Epithelial cell of proximal tubule (primary cell): ENCODE measurements at regions not wholly inside any gene's neighbourhood (a gene's known extent, or its start where the extent isn't known, plus 50 kb on each side); places are given as distances from the start of the nearest gene placed in this dataset.

ENCODE experiments used
- DNase-seq: peaks from one replicate; pipeline ENCODE4 v3.0.0-alpha.2; 2011; ENCODE audit warnings: low read depth
- H3K4me3 ChIP-seq: 2 replicates; pipeline ENCODE4 v1.5.1; 2011; ENCODE audit warnings: low read depth, mild to moderate bottlenecking, low read length
- CTCF ChIP-seq: conservative IDR thresholded peaks from 2 replicates; pipeline ENCODE4 v1.5.1; 2012; ENCODE audit warnings: low read depth, mild to moderate bottlenecking, low read length

GRCh38 chr11:112847568-112847967 lies 113.7 kb upstream of the NCAM1 start:
- H3K4me3 ChIP-seq = no peak overlapping the region
- no peak for TF ChIP-seq CTCF
- no peak for DNase-seq

- TF ChIP-seq CTCF = no peak
- no peak overlapping the region for H3K4me3 ChIP-seq
- DNase-seq = peak; percentile 62
Measured at GRCh38 chr11:112852143-112852866, 108.9 kb upstream of the NCAM1 start.

GRCh38 chr11:112856133-112856532 lies 105.1 kb upstream of the NCAM1 start:
- DNase-seq = no peak
- no peak for TF ChIP-seq CTCF
- H3K4me3 ChIP-seq = no peak overlapping the region

GRCh38 chr11:112856591-112856990 lies 104.6 kb upstream of the NCAM1 start:
- H3K4me3 ChIP-seq = no peak overlapping the region
- no peak for DNase-seq
- no peak for TF ChIP-seq CTCF

- no peak for DNase-seq
- no peak overlapping the region for H3K4me3 ChIP-seq
- TF ChIP-seq CTCF = no peak
Measured at GRCh38 chr11:112858289-112859023, 102.8 kb upstream of the NCAM1 start.

GRCh38 chr11:112859787-112860186 lies 101.4 kb upstream of the NCAM1 start:
- H3K4me3 ChIP-seq = no peak overlapping the region
- no peak for DNase-seq
- no peak for TF ChIP-seq CTCF
